ENCODE measurements at regions not wholly inside any gene's neighbourhood (a gene's known extent, or its start where the extent isn't known, plus 50 kb on each side); places are given as distances from the start of the nearest gene placed in this dataset.

GRCh38 chr21:35423709-35424108 lies 374.6 kb upstream of the RUNX1 start:
- TF ChIP-seq TAF1 (IDR thresholded peaks at IDR 0.05; ENCODE audit: low read depth) (no peak), FOXM1 (IDR thresholded peaks at IDR 0.05; ENCODE audit: borderline replicate concordance, low read depth) (no peak), ZBTB7A (IDR thresholded peaks at IDR 0.05; ENCODE audit: low read depth) (no peak), YY1 (IDR thresholded peaks at IDR 0.05; ENCODE audit: low read depth) (no peak), NFIC (IDR thresholded peaks at IDR 0.05) (no peak), RAD21 (IDR thresholded peaks at IDR 0.05; ENCODE audit: low read depth) (no peak), REST (IDR thresholded peaks at IDR 0.05; ENCODE audit: low read depth) (no peak), CREB1 (IDR thresholded peaks at IDR 0.05; ENCODE audit: low read depth) (no peak), MAX (IDR thresholded peaks at IDR 0.05) (no peak), CEBPB (IDR thresholded peaks at IDR 0.05) (no peak), EP300 (IDR thresholded peaks at IDR 0.05; ENCODE audit: borderline replicate concordance) (no peak), EGR1 (IDR thresholded peaks at IDR 0.05) (no peak), TEAD4 (IDR thresholded peaks at IDR 0.05) (no peak)
- TF ChIP-seq, protein P1, sequence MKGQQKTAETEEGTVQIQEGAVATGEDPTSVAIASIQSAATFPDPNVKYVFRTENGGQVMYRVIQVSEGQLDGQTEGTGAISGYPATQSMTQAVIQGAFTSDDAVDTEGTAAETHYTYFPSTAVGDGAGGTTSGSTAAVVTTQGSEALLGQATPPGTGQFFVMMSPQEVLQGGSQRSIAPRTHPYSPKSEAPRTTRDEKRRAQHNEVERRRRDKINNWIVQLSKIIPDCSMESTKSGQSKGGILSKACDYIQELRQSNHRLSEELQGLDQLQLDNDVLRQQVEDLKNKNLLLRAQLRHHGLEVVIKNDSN (IDR thresholded peaks at IDR 0.05) = no peak

Measured in Ishikawa (cell line).